NCI-H82 (cell line): ENCODE measurements at regions not wholly inside any gene's neighbourhood (a gene's known extent, or its start where the extent isn't known, plus 50 kb on each side); places are given as distances from the start of the nearest gene placed in this dataset.

Experiments used
- DNase-seq: peaks from one replicate; lab custom pipeline; 2025; lab: John Stamatoyannopoulos, UW

- peak; percentile 45 for DNase-seq
Observed at GRCh38 chr12:107443320-107444090, 242.1 kb upstream of the PWP1 start.

GRCh38 chr12:107444771-107445170 is 240.8 kb upstream of the PWP1 start:
- DNase-seq: peak; percentile 53

DNA sequence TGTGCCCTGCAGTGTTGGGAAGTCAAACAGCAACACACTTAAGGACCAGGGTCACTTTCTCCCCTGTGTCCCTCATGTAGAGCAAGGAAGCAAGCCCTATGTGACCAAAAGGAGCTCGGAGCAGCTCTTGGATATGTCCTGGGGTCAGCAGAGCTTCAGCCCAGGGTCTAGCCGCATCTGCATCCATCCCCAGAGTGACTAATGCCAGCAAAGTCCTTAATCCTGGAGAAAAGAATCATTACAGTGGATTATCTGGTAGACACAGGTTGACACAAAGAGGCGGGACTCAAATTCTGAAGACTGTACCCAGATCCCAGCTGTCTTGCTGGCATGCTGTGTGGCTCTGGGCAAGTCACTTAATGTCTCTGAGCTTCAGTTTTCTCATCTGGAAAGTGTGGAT is 239.1 kb upstream of the PWP1 start:
- DNase-seq: peak; percentile 92

- DNase-seq: no peak
Observed at GRCh38 chr12:107447336-107447735, 238.3 kb upstream of the PWP1 start.

GRCh38 chr12:107448198-107448597 is 237.4 kb upstream of the PWP1 start:
- peak; percentile 73 for DNase-seq

GRCh38 chr12:107449891-107450290 is 235.7 kb upstream of the PWP1 start:
- no peak for DNase-seq

DNA sequence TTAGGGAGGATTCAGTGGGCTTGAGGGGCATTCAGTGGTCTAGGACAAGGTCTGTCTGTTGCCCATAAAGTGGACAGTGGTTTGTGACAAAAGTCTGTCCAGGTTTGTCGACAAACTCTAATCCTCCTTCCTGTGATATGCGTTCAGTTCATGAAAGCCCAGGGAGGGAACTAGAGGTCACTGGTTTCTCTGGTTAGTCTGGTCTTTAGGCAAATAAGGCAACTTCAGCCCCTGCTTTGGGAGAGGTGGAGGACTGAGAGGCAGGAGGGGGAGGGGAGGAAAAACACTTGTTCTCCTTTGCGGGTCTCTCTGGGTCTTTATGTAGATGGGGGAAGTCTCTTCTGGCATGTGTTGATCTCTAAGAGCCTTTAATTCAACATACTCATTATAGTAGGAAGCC is 235.1 kb upstream of the PWP1 start:
- DNase-seq: peak; percentile 11

DNA sequence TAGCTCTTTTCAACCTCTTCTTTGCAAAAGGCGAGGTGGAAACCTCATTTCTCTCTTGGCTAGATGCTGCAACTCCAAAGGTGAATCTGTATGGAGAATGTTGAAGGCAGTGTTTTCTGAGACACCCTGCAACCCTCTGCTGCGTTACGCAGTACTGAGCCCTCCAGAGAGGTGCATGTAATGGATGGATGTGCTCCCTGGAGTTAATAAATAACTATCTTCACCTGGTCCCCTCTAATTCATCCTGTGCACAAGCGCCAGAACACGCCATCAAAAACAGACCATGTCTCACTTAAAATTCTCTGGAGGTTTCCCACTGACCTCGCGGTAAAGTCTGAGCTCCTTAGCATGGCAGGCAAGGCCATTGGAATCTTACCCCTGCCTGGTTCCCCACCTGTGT is 234.4 kb upstream of the PWP1 start:
- no peak for DNase-seq

GRCh38 chr12:107454109-107454830 is 231.3 kb upstream of the PWP1 start:
- no peak for DNase-seq

DNA sequence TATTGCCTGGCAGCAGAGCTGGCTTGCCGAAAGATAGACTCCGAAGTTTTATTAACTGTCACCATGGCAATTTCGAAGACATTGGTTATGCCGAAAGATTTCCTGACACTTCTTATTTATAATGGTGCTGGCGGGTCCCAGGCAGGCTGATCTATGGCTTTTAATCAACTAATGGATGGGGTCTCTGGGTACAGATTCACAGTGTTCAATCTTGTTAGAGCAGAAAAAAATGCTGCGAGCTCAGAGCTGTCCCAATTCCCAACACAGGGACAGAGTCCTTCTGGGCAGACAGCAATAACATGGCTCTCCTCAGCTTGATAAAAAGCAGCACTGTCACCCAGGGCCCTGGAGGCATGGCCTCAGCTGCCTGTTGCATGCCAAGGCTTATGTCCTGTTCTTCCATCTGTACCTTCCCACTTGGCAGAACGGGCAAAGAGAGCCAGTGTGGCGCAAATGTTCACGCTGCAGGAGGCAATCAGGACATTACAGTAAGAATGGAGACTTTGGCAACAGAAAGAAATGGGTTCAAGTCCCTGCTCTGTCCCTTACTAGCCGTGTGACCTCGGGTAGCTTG is 228.2 kb upstream of the PWP1 start:
- DNase-seq: peak; percentile 95

DNA sequence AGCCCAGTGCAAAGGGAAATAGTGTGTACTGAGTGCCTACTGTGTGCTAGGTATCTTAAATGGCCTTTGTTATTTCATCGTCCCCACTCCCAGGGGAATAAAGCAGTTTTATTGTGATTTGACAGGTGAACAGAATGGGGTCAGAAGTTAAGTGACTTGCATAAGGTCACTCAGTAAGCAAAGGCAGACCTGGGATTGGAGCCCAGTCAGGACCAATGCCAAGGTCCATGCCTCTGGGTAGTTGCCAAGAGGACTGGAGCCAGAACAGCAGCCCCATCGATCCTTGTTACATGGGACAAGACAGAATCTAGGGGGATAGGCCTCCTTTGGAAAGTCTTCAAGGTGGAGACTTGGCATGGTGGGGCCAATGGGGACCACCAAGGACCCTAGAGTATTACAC is 227.4 kb upstream of the PWP1 start:
- no peak for DNase-seq

GRCh38 chr12:107458990-107459389 is 226.6 kb upstream of the PWP1 start:
- no peak for DNase-seq

GRCh38 chr12:107459641-107460040 is 226.0 kb upstream of the PWP1 start:
- DNase-seq: no peak

DNA sequence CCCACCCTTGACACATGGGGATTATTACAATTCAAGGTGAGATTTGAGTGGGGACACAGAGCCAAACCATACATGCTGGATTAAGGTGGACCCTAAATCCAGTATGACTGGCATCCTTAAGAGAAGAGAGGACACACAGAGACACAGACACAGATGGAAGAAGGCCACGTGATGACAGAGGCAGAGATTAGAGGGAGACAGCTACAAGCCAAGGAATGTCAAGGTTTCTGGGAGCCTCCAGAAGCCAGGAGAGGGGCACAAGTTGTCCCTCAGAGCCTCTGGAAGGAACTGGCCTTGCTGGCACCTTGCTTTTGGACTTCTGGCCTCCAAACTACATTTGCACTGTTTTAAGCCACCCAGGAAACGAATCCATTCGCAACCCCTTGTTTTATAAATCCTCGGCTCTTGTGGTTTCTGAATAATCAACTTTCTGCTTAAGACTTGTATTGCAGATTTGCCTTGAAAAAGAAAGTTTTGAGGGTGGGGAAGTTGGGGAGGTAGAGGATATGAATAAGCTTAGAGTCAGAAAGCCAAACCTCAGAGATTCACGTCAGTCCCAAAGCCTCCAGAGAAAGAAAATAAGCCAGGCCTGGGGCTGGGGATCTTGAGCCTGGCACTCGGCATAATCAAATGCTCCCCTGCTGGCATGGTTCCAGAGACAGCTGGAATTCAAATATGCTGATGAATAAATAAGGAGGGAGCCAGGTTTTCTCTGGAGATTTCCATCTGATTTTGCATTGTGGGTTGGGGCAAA is 224.2 kb upstream of the PWP1 start:
- peak; percentile 66 for DNase-seq

DNA sequence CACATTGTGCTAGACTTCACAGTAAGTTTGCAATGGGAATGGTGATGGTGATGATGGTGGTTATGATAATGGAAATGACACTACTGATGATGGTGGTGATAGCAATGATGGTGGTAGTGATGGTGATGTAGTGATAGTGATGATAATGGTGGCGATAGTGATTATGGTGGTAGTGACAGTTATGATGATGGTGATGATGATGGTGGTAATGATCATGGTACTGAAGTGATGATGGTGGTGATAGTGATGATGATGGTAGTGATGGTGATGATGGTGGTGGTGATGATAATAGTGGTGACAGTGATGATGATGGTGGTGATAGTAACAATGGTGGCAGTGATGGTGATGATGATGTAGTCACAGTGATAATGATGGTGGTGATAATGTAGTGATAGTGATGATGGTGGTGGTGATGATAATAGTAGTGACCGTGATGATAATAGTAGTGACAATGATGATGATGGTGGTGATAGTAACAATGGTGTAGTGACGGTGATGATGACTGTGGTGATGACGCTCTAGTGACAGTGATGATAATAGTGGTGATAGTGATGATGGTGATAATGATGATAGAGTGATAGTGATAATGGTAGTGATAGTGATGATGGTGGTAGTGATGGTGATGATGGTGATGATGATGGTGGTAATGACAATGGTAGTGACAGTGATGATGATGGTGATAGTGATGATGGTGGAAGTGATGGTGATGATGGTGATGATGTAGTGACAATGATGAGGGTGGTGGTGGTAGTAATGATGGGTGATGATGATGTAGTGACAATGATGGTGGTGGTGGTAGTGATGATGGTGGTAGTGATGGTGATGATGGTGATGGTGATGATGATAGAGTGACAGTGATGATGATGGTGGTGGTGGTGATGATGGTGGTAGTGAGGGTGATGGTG is 222.9 kb upstream of the PWP1 start:
- no peak for DNase-seq

DNA sequence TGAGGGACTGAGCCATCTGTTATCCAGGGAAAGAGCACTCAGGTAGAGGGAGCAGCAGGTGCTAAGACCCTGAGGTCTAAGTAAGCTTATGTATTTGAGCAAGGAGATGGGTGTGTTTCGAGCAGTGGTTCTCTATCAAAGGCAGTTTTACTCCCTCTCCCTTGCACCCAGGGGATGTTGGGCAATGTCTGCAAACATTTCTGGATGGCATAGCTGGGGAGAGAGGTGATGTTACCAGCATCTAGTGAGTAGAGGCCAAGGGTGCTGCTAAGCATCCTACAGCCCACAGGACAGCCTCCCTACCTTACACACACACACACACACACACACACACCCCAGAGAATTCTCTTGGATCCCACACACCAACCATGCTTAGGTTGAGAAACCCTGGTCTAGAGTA is 221.0 kb upstream of the PWP1 start:
- DNase-seq: no peak

DNA sequence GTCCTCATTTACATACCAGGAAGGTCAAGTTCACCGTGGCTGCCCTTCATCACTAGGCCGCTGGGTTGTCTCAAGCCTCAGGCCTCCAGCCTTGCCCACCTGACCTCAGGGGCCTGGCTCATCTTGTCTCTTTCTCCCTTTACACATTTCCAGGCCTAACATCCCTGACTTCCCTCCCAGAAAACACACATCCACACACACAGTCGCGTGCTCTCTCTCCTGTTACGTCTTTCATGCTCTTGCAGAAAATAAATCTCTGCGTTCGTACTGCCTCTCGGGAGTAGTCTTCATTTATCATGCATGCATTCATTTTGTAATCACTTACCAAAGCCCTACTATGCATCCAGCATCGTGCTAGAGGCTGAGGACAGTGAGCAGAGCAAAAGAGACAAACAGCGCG is 220.0 kb upstream of the PWP1 start:
- DNase-seq: no peak

DNA sequence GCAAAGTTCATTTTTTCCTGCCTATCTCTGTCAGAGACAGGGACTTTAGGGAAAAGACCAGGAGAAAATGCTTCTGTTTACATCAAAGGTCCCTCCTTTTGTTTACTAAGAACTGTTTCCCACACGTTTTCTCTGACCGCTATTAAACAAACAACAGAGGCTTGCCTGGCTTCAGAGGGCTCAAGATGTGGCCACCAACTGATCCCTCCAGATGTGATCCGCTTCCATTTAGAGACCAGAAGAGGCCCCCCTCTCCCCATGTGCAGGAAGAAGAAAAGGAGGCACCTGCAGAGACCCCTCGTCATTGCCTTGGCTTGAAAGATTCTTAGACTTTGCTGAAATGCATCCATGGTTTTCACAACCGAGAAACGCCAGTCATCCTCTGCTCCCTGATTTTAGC is 217.9 kb upstream of the PWP1 start:
- peak; percentile 35 for DNase-seq

GRCh38 chr12:107468182-107468581 is 217.4 kb upstream of the PWP1 start:
- DNase-seq: no peak

DNA sequence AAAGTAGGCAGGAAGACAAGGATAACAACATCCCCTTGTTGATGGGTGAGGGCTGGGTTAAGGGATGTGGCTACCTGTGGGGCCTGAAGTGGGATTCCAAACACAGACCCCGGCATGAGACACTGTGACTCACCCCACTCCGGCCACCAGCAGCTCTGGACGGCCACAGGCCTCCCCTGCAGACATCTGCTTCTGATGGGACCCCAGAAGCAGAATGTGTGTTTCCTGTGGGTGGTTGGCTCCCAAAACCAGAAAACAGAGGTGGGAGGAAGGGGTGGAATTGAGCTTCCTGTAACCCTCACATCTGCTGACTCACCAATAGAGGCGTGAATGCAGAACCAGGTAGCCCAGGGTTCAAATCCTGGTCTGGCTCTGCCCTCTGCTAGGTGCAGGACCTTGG is 216.6 kb upstream of the PWP1 start:
- DNase-seq: no peak

- DNase-seq: no peak
Observed at GRCh38 chr12:107470645-107471044, 215.0 kb upstream of the PWP1 start.

DNA sequence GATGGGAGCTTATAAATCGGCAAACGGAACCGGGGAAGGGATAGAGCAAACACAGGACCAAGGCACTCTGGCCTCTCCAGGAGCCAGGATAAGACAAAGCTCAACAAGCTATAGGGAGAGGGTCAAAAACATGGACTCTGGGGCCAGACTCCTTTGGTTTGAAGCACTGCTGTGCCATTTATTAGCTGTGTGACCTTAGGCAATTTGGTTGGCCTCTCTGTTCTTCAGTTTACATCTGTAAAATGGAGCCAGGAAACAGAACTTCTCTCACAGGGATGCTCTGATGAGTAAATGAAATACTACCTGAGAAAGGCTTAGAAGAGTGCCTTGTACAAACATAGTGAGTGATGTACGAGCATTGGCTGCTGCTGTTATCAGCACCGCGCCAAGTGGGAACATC is 213.3 kb upstream of the PWP1 start:
- DNase-seq: no peak
